GM12865 (cell line): ENCODE measurements at regions not wholly inside any gene's neighbourhood (a gene's known extent, or its start where the extent isn't known, plus 50 kb on each side); places are given as distances from the start of the nearest gene placed in this dataset.

ENCODE experiments used
- DNase-seq: peaks from one replicate; pipeline ENCODE4 v3.0.0; 2010; ENCODE audit warnings: low read depth
- H3K4me3 ChIP-seq: 2 replicates; pipeline ENCODE4 v1.5.1; 2011; ENCODE audit warnings: mild to moderate bottlenecking, low read depth, low read length, control low read depth
- TF ChIP-seq, protein P1 (sequence below): IDR thresholded peaks from 2 replicates; pipeline ENCODE4 v1.5.1; 2011; ENCODE audit warnings: low read length, control low read depth, low read depth, inconsistent platforms; ENCODE audit not compliant: insufficient read depth; ENCODE audit errors: missing control alignments

DNA sequence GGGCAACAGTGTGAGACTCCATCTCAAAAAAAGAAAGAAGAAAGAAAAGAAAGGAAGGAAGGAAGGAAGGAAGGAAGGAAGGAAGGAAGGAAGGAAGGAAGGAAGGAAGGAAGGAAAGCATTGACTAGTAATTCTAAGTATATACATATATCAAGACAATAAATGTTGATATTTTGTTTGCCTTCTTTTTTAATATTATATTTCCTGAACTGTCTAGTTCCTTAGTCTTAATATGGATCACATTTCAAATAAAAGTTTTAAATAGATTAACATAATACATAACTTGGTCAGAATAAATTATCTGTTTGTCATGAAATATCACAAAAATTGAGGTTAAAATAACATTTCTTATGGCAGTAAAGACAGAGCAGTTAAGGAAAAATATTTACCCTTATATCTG lies 1448.4 kb upstream of the C9orf72 start:
- no peak overlapping the region for H3K4me3 ChIP-seq
- TF ChIP-seq, protein P1, sequence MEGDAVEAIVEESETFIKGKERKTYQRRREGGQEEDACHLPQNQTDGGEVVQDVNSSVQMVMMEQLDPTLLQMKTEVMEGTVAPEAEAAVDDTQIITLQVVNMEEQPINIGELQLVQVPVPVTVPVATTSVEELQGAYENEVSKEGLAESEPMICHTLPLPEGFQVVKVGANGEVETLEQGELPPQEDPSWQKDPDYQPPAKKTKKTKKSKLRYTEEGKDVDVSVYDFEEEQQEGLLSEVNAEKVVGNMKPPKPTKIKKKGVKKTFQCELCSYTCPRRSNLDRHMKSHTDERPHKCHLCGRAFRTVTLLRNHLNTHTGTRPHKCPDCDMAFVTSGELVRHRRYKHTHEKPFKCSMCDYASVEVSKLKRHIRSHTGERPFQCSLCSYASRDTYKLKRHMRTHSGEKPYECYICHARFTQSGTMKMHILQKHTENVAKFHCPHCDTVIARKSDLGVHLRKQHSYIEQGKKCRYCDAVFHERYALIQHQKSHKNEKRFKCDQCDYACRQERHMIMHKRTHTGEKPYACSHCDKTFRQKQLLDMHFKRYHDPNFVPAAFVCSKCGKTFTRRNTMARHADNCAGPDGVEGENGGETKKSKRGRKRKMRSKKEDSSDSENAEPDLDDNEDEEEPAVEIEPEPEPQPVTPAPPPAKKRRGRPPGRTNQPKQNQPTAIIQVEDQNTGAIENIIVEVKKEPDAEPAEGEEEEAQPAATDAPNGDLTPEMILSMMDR: no peak
- DNase-seq: no peak

DNA sequence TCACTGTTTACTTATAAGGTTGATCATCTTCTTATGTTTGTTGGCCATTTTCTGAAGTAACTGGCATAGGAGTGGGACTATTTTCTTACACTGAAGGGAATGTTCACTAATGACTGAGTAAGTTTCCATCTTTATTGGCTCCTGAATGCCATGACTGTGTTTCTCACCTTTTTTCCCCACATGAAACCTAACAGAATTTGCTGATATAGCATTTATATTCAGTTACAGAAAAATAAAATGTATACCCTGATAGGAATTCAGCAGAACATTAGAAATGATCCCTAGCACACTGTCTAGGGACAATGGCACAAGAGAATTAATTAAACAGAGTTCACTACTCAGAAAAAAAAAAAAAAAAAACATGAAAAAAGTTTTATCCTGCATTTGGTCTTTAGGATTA lies 1465.1 kb upstream of the C9orf72 start:
- TF ChIP-seq, protein P1: no peak
- no peak for DNase-seq
- no peak overlapping the region for H3K4me3 ChIP-seq

DNA sequence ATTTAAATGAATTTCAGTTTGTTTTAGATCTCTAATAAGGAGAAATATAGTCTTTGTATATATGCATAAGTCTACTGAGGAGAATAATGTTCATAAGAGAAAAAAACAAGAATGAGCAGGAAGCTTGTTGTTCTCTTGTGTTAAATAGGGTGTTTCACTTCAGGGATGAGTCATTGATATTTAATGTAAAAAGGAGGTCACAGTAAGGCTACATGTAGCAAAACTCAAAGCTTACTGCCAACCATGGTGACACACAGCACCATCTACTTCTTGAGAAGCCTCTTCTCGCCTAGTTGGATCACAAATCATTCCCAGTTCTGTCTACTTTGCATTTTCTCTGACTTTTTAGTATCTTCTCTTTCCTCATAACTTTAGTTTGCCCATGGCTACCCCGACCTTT lies 1466.0 kb upstream of the C9orf72 start:
- H3K4me3 ChIP-seq: no peak overlapping the region
- DNase-seq: peak; percentile 2

DNA sequence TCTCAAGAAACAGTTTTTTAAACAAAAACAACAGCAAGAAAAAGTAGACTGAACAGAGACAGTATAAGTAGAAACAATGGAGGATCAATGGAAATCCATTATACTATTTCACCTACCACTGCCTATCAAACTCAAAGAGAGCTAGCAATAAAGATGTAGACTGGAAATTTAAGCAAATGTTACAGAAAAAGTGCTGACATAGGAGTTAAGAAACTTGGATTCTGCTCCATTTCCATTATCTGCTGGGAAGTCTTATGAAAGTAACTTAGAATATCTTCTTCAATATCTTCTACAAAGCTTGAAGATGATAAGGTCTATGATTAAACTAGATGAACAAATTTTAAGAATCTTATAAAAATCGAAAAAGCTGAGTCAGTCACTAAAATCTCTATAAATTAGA lies 1469.8 kb upstream of the C9orf72 start:
- TF ChIP-seq, protein P1: no peak
- no peak overlapping the region for H3K4me3 ChIP-seq
- no peak for DNase-seq

More for the DNA sequence above, 1466.0 kb upstream of the C9orf72 start:
- TF ChIP-seq, protein P1: no peak

DNA sequence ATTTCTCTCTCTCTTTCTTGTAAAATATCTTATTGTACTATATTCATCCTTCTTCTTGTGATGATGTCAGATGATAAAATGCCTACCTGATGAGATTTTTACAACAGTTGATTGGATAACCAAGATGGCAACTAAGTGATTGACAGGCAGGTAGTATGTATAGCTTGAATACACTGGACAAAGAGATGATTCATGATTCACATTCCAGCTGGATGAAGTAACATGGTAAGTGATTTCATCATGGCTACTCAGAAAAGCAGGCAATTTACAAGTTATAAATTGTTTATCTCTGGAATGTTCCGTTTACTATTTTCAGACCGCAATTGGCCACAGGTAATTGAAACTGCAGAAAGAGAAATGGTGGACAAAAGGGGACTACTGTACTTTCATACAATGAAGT lies 1471.7 kb upstream of the C9orf72 start:
- H3K4me3 ChIP-seq: no peak overlapping the region
- TF ChIP-seq, protein P1: no peak
- DNase-seq: no peak

DNA sequence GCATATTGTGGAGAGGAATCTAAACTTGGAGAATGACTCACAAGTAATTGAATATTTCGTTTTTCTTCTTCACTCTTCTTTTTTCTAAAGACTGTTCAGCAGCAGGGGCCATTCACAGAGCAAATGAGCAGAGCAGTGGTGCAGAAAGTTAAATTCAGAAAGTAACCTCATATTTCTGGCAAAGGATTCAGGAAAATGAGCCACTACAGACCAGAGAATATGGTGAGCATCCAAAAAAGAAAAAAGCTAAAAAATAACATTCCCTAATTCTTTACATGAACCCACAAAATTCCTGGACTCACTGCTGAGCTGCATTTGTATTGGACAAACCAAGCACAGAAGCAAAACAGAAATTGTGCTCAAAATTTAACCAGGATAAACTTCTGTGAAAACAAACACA lies 1486.8 kb upstream of the C9orf72 start:
- H3K4me3 ChIP-seq: no peak overlapping the region
- no peak for DNase-seq
- TF ChIP-seq, protein P1: no peak

DNA sequence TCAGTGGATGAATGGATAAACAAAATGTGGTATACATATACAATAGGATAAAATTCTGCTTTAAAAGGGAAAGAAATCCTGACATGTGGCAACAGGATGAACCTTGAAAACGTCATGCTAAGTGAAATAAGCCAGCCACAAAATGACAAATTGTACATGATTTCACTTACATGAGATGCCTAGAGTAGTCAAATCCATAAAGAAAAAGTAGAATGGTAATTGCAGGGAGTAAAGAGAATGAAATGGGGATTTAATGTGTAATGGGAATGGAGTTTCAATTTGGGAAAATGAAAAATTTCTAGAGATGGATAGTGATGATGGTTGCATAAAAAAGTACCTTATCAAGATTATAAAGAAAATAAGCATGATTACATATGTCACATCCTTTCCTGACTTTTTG lies 1489.2 kb upstream of the C9orf72 start:
- no peak for DNase-seq
- TF ChIP-seq, protein P1: no peak
- H3K4me3 ChIP-seq: no peak overlapping the region
